8988T (cell line): ENCODE measurements at regions not wholly inside any gene's neighbourhood (a gene's known extent, or its start where the extent isn't known, plus 50 kb on each side); places are given as distances from the start of the nearest gene placed in this dataset.
"Not testable (repeated sequence)": the region's sequence is repeated elsewhere in the genome, so short reads cannot be mapped to it uniquely, and the experiment has no call there.

Source experiments
- DNase-seq: peaks from one replicate; pipeline ENCODE4 v3.0.0; 2011

DNA sequence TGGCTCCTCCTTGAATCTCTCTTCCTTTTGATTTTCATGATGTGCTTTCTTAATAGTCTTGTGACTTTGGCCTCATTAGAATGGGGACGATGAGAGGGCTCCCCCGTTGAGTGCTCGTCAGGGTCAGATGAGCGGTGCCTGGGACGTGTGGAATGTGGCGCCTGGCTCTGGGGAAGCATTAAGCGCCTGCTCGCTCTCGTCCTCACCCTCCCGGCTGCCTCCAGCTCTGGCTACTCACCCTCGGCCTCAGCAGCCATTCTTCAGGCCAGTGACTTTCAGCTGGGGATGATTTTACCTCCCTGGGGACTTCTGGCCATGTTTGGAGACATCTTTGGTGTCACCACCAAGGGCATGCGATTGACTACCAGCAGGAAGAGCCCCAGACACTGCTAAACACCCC, 69.7 kb downstream of the RPS6KA4 start:
- no peak for DNase-seq

DNA sequence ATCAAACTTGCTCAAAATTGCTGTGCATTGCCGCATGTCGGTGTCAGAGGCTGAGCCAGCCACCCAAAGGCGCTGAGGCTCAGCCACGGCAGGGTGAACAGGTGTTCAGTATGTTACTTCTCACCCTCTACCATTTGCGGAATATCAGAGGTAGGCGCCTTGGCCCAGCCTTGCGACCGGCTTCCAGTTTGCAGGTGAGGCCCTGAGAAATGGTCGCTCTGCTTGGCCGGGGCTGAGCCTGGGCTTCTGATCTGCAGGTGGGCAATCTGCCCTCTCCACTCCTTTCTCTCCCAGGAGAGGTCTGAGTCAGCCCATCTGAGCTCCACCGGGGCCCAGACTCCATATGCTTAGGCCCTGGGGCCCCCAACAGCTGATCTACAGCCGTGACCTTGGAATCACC, 71.0 kb downstream of the RPS6KA4 start:
- DNase-seq, result no peak

- no peak for DNase-seq
Measured at GRCh38 chr11:64430645-64431044, 71.7 kb downstream of the RPS6KA4 start.

- no peak for DNase-seq
Measured at GRCh38 chr11:64436000-64436399, 77.0 kb downstream of the RPS6KA4 start.

GRCh38 chr11:64437426-64437825, 78.5 kb downstream of the RPS6KA4 start:
- no peak for DNase-seq

GRCh38 chr11:64438986-64439771, 80.2 kb downstream of the RPS6KA4 start:
- DNase-seq, result no peak

GRCh38 chr11:64439772-64440491, 81.0 kb downstream of the RPS6KA4 start:
- not testable (repeated sequence) for DNase-seq

DNA sequence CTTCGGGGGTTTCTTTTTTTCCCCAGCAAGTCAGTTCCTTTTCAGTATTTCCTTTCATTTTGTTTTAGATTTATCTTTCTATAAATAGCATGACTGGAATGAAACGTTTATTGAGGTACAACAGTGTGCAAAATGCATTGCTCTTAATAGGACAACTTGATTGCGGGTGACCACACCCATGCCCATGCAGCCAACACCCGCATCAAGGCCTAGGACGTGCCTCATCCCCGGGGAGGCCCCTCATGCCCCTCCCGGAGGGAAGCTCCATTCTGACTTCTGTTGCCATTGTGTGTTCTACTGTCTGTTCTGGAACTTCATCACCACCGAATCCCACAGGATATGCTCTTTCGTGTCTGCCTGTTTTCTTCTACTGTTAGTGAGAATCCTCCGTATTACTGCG, 82.2 kb downstream of the RPS6KA4 start:
- no peak for DNase-seq

DNA sequence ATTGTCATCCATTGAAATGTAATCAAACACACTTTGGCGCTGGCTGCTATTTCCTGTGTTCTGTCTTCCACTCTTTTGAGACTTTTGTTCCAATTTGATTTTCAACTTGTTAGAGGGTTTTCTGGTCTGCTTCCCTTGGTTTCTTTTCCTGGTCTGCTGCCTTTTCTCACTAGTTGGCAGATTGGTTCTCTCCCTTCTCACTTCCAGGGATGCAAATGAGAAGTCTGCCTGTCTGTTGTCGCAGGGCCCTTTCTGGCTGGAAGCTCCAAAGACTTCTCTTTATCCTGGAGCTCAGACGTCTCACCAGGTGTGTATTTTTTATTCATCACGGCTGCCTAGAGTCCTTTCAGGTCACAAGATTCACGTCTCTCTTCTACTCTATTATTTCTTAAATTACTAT, 84.0 kb downstream of the RPS6KA4 start:
- no peak for DNase-seq

GRCh38 chr11:64444838-64445441, 86.0 kb downstream of the RPS6KA4 start:
- no peak for DNase-seq

DNA sequence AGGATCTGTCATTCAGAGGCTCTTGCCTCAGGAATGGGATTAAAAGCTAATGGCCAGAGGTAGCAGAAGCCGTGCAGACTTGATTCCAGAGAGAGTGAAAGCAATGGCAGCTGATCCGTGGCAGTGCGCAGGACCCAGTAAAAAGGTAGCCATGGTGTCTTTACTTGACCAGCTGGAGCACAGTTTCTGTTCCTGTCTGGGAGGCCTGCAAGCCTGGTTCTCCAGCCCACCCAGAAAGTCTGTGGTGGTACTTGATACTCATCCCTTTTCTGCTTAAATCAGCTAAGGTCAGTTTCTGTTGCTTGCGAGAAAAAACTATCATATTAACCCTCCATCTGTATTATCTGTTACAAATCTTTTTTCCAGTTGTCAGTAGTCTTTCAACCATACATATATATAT, 86.7 kb downstream of the RPS6KA4 start:
- no peak for DNase-seq

DNA sequence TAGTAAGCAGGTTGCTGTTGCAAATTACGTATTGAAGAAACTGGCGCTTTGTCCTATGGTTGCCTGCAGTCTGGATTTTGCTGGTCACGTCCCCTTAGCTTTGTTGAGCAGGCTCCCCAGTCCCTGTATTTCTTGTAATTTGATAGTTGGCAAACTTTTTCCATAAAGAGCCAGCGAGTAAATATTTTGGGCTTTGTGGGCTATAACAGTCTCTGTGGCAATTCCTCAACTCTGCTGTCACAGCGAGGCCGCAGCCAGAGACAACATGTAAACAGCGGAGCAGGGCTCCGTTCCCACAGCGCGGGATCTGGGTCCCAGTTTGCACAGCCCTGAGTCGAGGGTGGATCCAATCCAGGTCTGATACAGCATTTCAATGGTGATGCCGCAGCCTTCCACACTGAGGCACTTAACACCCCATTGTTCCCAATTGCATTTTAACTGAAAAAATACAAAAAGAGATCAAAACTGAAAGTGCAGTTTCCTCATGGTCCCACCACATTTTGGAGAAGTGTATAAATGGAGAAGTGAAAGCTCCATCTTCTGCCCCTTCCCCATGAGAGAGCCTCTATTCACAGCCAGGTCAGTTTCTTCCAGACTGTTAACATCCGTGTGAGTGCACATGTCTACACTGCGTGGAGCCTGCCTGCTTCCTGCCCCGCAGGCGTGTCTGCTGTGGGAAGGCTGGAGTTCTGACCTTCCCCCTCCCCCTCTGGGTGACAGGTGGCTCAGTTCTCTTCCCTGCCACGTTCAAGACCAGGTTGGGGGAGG, 89.1 kb downstream of the RPS6KA4 start:
- DNase-seq, result no peak

DNA sequence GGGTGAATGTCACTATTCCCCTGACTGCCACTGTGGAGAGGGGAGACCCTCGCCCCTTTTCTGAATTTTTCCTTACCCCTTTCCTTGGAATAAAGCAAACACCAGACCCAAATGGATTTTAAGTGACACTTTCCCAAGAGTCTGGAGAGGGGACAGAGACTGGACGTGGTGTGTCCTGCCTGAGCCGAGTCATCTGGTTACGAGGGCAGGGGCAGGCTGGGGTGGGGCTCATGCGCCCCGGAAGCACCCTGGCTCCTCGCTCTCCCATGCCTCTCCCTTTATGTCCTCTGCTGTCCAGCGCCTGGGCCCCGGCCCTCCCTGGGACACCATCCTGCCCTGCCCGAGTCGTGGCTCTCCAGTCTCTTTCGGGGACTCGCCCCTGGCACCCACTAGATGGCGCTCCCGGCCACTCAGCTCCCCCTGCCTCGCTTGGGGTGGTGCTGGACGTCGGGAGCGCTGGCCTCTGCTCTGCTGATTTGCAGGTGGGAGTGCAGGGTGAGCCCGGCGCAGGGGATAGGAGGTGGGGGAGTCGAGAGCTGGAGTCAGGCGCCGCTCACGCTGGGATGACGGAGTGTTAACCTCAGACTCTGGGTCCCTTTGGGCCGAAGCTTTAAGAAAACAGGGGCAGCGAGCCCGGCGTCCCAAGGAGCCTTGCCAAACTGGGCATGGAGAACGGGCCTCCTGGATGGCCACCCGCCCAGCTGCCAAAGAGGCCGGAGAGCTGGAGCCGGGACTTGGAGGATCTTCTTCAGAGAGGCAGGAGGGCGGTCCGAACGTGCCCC, 89.8 kb downstream of the RPS6KA4 start:
- DNase-seq, result peak; percentile 83

GRCh38 chr11:64449381-64450167, 90.6 kb downstream of the RPS6KA4 start:
- peak; percentile 90 for DNase-seq

GRCh38 chr11:64450168-64450560, 91.2 kb downstream of the RPS6KA4 start:
- no peak for DNase-seq

DNA sequence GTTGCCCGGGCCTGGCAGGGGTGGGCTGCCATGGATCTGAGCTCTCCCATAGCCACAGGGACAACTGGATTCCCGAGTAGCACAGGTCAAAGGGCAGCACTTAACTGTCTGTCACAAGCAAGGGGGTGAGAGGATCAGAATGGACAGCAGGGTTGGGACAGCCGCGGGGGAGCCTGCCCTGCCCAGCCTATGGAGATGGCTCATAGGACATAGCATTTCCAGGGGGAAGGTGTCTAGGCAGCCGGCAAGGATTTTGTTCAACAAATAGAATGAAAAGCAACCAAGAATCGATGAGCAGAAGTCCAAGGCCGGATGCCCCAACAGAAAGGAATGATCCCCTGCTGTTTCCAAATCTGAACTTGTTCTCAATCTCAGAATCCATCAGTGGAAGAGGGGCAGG, 92.9 kb downstream of the RPS6KA4 start:
- DNase-seq, result no peak

DNA sequence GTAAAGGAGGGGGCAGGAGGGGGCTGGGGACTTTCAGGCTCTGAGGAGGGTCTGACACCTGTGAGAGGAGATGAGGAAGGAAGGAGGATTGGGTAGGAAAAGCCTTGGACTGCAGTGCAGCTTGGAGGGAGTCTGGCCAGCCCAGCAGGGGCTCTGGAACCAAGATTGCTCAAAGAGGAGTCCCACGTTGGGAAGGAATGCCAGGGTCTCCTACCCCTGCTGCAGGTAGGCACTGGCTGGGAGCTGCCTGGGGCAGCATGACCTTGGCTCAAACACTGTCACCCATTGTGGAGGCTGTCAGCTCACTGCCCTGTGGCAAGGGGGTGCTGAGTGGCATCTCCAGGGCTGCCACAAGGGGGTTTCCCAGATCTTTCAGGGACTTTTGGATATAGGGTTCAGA, 94.5 kb downstream of the RPS6KA4 start:
- DNase-seq, result no peak

- DNase-seq, result no peak
Measured at GRCh38 chr11:64455456-64456261, 96.7 kb downstream of the RPS6KA4 start.

- DNase-seq, result no peak
Measured at GRCh38 chr11:64456509-64457320, 97.8 kb downstream of the RPS6KA4 start.
